Sigmoid colon (tissue), 4 donors: ENCODE measurements at regions not wholly inside any gene's neighbourhood (a gene's known extent, or its start where the extent isn't known, plus 50 kb on each side); places are given as distances from the start of the nearest gene placed in this dataset.

ENCODE experiments used
- POLR2A ChIP-seq, 2 donors: fragments of 450-650 bp; IDR thresholded peaks; one replicate each; pipeline ENCODE4 v1.6.1; 2016; ENCODE audit warnings: antibody characterized with exemption in 2 of 2, mild to moderate bottlenecking in 2 of 2, moderate library complexity in 2 of 2
- POLR2AphosphoS5 ChIP-seq, 4 donors: sonication (generic); formaldehyde crosslinking; IDR thresholded peaks; one replicate each; pipeline ENCODE4 v1.6.1; 2017; ENCODE audit warnings: antibody characterized with exemption in 4 of 4
- TF ChIP-seq, protein P1 (sequence below), 4 experiments: fragments of 450-650 bp in 3 of 4; fragments of 200-600 bp in 1 of 4; IDR thresholded peaks; one replicate each; pipeline ENCODE4 v1.5.1; 2016 to 2019; ENCODE audit warnings: antibody characterized with exemption in 4 of 4, mild to moderate bottlenecking in 3 of 4, moderate library complexity in 2 of 4

DNA sequence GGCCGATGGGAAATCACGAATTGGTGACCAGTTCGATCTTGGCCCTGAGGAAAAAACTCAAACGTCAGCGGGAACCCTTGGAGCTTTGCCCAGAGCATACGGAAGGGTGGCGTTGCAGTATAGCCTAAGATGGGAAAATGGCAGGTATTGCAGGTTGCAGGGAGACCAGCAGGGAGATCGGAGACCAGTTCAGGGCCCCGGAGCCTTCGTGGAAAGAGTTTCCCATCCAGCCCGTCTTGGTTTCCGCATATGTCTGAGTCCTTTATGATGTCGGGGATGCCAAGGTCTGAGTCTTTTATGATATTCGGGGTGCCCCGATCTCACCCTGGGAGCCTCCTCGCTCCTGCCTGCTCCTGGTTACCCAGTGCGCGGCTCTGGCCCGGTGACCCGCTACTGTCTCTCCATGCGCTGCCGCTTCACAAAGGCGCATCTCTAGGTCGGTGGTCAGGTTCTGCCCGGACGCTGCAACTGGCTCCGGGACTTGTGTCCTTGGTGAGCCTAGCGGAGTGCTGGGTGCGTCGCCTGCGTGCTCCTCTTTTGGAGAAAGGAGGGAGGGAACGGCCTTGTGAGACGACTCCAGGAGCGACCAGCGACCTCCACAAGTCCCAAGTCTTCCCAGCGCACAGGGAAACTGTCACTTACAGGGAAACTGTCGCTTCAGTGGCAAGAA lies 94.2 kb downstream of the PRKAB2 start:
- TF ChIP-seq, protein P1, sequence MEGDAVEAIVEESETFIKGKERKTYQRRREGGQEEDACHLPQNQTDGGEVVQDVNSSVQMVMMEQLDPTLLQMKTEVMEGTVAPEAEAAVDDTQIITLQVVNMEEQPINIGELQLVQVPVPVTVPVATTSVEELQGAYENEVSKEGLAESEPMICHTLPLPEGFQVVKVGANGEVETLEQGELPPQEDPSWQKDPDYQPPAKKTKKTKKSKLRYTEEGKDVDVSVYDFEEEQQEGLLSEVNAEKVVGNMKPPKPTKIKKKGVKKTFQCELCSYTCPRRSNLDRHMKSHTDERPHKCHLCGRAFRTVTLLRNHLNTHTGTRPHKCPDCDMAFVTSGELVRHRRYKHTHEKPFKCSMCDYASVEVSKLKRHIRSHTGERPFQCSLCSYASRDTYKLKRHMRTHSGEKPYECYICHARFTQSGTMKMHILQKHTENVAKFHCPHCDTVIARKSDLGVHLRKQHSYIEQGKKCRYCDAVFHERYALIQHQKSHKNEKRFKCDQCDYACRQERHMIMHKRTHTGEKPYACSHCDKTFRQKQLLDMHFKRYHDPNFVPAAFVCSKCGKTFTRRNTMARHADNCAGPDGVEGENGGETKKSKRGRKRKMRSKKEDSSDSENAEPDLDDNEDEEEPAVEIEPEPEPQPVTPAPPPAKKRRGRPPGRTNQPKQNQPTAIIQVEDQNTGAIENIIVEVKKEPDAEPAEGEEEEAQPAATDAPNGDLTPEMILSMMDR (IDR thresholded peaks at IDR 0.05), result no peak
- TF ChIP-seq POLR2A (IDR thresholded peaks at IDR 0.05) (no peak), POLR2AphosphoS5 (IDR thresholded peaks at IDR 0.05) (no peak)
